Spleen (tissue), 11 donors: ENCODE measurements at regions not wholly inside any gene's neighbourhood (a gene's known extent, or its start where the extent isn't known, plus 50 kb on each side); places are given as distances from the start of the nearest gene placed in this dataset.
A peak's percentile ranks its signal among the peaks of the same experiment; 100 is the strongest.

Experiments
- DNase-seq: peaks from one replicate; pipeline ENCODE4 v3.0.0-alpha.2; 2020
- H3K27ac ChIP-seq, 8 donors: fragments of 200-600 bp; sonication (generic) in 7 of 8; 1 replicate in 4 of 8; 2 replicates in 4 of 8; pipeline versions ENCODE4 v1.5.0 to v1.8.0; 2016 to 2021; ENCODE audit warnings: inconsistent platforms in 4 of 8, mild to moderate bottlenecking in 4 of 8, moderate library complexity in 1 of 8
- H3K27me3 ChIP-seq, 7 donors: fragments of 200-600 bp; sonication (generic) in 6 of 7; replicated peaks in 1 of 7; 1 replicate in 4 of 7; 2 replicates in 3 of 7; pipeline versions ENCODE4 v1.5.0 to v1.8.0; 2016 to 2021; ENCODE audit warnings: inconsistent platforms in 3 of 7, mild to moderate bottlenecking in 1 of 7
- H3K36me3 ChIP-seq, 6 donors: fragments of 200-600 bp; sonication (generic) in 5 of 6; 1 replicate in 4 of 6; 2 replicates in 2 of 6; pipeline versions ENCODE4 v1.5.0 to v1.8.0; 2016 to 2021; ENCODE audit warnings: inconsistent platforms in 2 of 6
- H3K4me1 ChIP-seq, 6 donors: fragments of 200-600 bp; sonication (generic) in 5 of 6; 1 replicate in 3 of 6; 2 replicates in 3 of 6; pipeline versions ENCODE4 v1.5.0 to v1.8.0; 2016 to 2021; ENCODE audit warnings: inconsistent platforms in 3 of 6
- H3K4me3 ChIP-seq, 8 donors: fragments of 200-600 bp; sonication (generic) in 7 of 8; 1 replicate in 4 of 8; 2 replicates in 4 of 8; pipeline versions ENCODE4 v1.5.0 to v1.8.0; 2016 to 2021; ENCODE audit warnings: inconsistent platforms in 4 of 8, mild to moderate bottlenecking in 4 of 8, moderate library complexity in 2 of 8
- H3K9me3 ChIP-seq, 8 donors: fragments of 200-600 bp; sonication (generic) in 7 of 8; 1 replicate in 4 of 8; 2 replicates in 4 of 8; pipeline versions ENCODE4 v1.5.0 to v1.8.0; 2016 to 2021; ENCODE audit warnings: inconsistent platforms in 4 of 8
- CTCF ChIP-seq, 11 experiments: fragments of 200-600 bp in 7 of 11; fragments of 450-650 bp in 4 of 11; sonication (generic) in 4 of 11; IDR thresholded peaks in 8 of 11; conservative IDR thresholded peaks in 3 of 11; 1 replicate in 7 of 11; 2 replicates in 4 of 11; pipeline versions ENCODE4 v1.4.0 to v1.8.0; 2016 to 2021; ENCODE audit warnings: antibody characterized with exemption in 11 of 11, inconsistent platforms in 4 of 11, mild to moderate bottlenecking in 1 of 11
- POLR2A ChIP-seq, 3 donors: fragments of 450-650 bp; IDR thresholded peaks; one replicate each; pipeline ENCODE4 v1.5.1; 2017; ENCODE audit warnings: antibody characterized with exemption in 3 of 3, mild to moderate bottlenecking in 1 of 3
- POLR2AphosphoS5 ChIP-seq, 3 donors: sonication (generic); formaldehyde crosslinking; IDR thresholded peaks; one replicate each; pipeline ENCODE4 v1.5.1; 2017; ENCODE audit warnings: antibody characterized with exemption in 3 of 3
- WGBS, 5 donors: extraction: QIAGEN DNeasy Blood & Tissue Kit in 3 of 5; methylation state at CpG; one replicate each; pipeline versions ENCODE4 v1.1.5 to v1.1.7; 2013 to 2018; 5-methylcytosine and 5-hydroxymethylcytosine counted together
- intact Hi-C: fragments of 100-400 bp; cut with DNase I; formaldehyde crosslinking; loops from one replicate; pipeline ENCODE4 v1.15.0; 2023; ENCODE audit warnings: low total_unique reads
- donor health status: healthy with polysubstance abuse.
- donor health status: DM: no; HTN: no; CAD: no; lungs with moderate emphysema.
- donor health status: DM: no; HTN: no; CAD: no.
- donor health status: Bipolar disorder and iron deficiency.
- donor health status: healthy.
- donor health status: DM: no; HTN: no; CAD: no.
- donor health status: DM: yes; HTN: yes; CAD: no.

GRCh38 chr5:173715607-173716006 is 99.2 kb upstream of the BOD1 start:
- H3K9me3 ChIP-seq = no peaks in the 10 kb centered on the region
- no peaks in the 10 kb centered on the region for H3K27me3 ChIP-seq
- H3K27ac ChIP-seq = no peak overlapping the region
- no peak overlapping the region for H3K4me3 ChIP-seq
- WGBS, 5 donors = 85 to 95% (median 92%) methylated on average over 7 of the region's 7 CpGs
- no peak for DNase-seq
- H3K36me3 ChIP-seq = no peaks in the 10 kb centered on the region
- H3K4me1 ChIP-seq = peaks cover 0 to 17% (median 11%) of the 10 kb centered on the region in 6 donors
- no peak for TF ChIP-seq CTCF (IDR thresholded peaks at IDR 0.05 in 8 of 11, conservative IDR thresholded peaks at IDR 0.05 in 3 of 11)
- TF ChIP-seq POLR2A (IDR thresholded peaks at IDR 0.05) = no peak
- TF ChIP-seq POLR2AphosphoS5 (IDR thresholded peaks at IDR 0.05) = no peak
- intact Hi-C loops = no loop called here

GRCh38 chr5:173716058-173716682 is 99.7 kb upstream of the BOD1 start:
- no peak for DNase-seq
- Histone ChIP-seq H3K4me3 (no peak overlapping the region), H3K27me3 (no peaks in the 10 kb centered on the region), H3K36me3 (no peaks in the 10 kb centered on the region), H3K9me3 (no peaks in the 10 kb centered on the region), H3K27ac (no peak overlapping the region), H3K4me1 (peaks cover 0 to 17% (median 11%) of the 10 kb centered on the region in 6 donors)
- WGBS, 5 donors = 84 to 93% (median 91%) methylated on average over 10 of the region's 10 CpGs
- intact Hi-C loops = no loop called here
- TF ChIP-seq POLR2A (IDR thresholded peaks at IDR 0.05) = no peak

GRCh38 chr5:173717959-173718358 is 101.5 kb upstream of the BOD1 start:
- Histone ChIP-seq H3K9me3 (no peaks in the 10 kb centered on the region), H3K27me3 (no peaks in the 10 kb centered on the region), H3K36me3 (no peaks in the 10 kb centered on the region), H3K4me3 (no peak overlapping the region), H3K27ac (peak overlapping the region in 2 of 8 donors; percentile 15 to 22), H3K4me1 (peaks cover 0 to 17% (median 10%) of the 10 kb centered on the region in 6 donors)
- WGBS, 5 donors = 47 to 60% (median 53%) methylated on average over 10 of the region's 10 CpGs
- TF ChIP-seq POLR2AphosphoS5 (IDR thresholded peaks at IDR 0.05) (peak in 1 of 3 donors; percentile 33), CTCF (IDR thresholded peaks at IDR 0.05 in 8 of 11, conservative IDR thresholded peaks at IDR 0.05 in 3 of 11) (no peak), POLR2A (IDR thresholded peaks at IDR 0.05) (no peak)
- intact Hi-C loops = no loop called here
- DNase-seq = no peak

- intact Hi-C loops = no loop called here
- Histone ChIP-seq H3K27ac (peak overlapping the region in 1 of 8 donors; percentile 15), H3K4me3 (no peak overlapping the region), H3K36me3 (no peaks in the 10 kb centered on the region), H3K4me1 (peaks cover 0 to 17% (median 10%) of the 10 kb centered on the region in 6 donors), H3K27me3 (no peaks in the 10 kb centered on the region), H3K9me3 (no peaks in the 10 kb centered on the region)
- 76 to 92% (median 87%) methylated on average over 10 of the region's 10 CpGs for WGBS, 5 donors
- no peak for DNase-seq
- TF ChIP-seq POLR2AphosphoS5 (IDR thresholded peaks at IDR 0.05) (no peak), CTCF (IDR thresholded peaks at IDR 0.05 in 8 of 11, conservative IDR thresholded peaks at IDR 0.05 in 3 of 11) (no peak), POLR2A (IDR thresholded peaks at IDR 0.05) (no peak)
These were observed 102.0 kb upstream of the BOD1 start for GRCh38 chr5:173718469-173718868.
